Loucy (cell line): ENCODE measurements at regions not wholly inside any gene's neighbourhood (a gene's known extent, or its start where the extent isn't known, plus 50 kb on each side); places are given as distances from the start of the nearest gene placed in this dataset.

Experiments used
- H2AFZ ChIP-seq: fragments of 200-600 bp; sonication (generic); 2 replicates; pipeline ENCODE4 v1.6.0; 2016; ENCODE audit warnings: antibody characterized with exemption, mild to moderate bottlenecking, low read length, moderate library complexity
- H3F3A ChIP-seq: fragments of 200-600 bp; 2 replicates; pipeline ENCODE4 v1.6.0; 2016; ENCODE audit warnings: antibody characterized with exemption, low read depth, mild to moderate bottlenecking
- H3K27me3 ChIP-seq: fragments of 200-600 bp; sonication (generic); 2 replicates; pipeline ENCODE4 v1.6.1; 2014; ENCODE audit warnings: low read length, mild to moderate bottlenecking; ENCODE audit not compliant: insufficient read depth, poor library complexity, severe bottlenecking
- H3K36me3 ChIP-seq: fragments of 200-600 bp; sonication (generic); 2 replicates; pipeline ENCODE4 v1.6.1; 2016; ENCODE audit warnings: low read length; ENCODE audit not compliant: insufficient read depth
- H3K4me1 ChIP-seq: fragments of 200-600 bp; sonication (generic); 2 replicates; pipeline ENCODE4 v1.5.1; 2014; ENCODE audit warnings: low read length, mild to moderate bottlenecking; ENCODE audit not compliant: insufficient read depth, poor library complexity, severe bottlenecking
- H3K4me2 ChIP-seq: fragments of 200-600 bp; sonication (generic); 2 replicates; pipeline ENCODE4 v1.6.0; 2014; ENCODE audit warnings: antibody characterized with exemption, low read length, low read depth, mild to moderate bottlenecking; ENCODE audit not compliant: poor library complexity, severe bottlenecking
- H3K4me3 ChIP-seq: fragments of 200-600 bp; sonication (generic); 2 replicates; pipeline ENCODE4 v1.5.1; 2014; ENCODE audit warnings: low read length, mild to moderate bottlenecking, mixed read lengths; ENCODE audit not compliant: poor library complexity, severe bottlenecking
- H3K79me2 ChIP-seq: fragments of 200-600 bp; sonication (generic); 2 replicates; pipeline ENCODE4 v1.6.1; 2014; ENCODE audit warnings: low read length; ENCODE audit not compliant: insufficient read depth
- H3K9ac ChIP-seq: fragments of 200-600 bp; sonication (generic); 2 replicates; pipeline ENCODE4 v1.6.0; 2014; ENCODE audit warnings: mild to moderate bottlenecking, low read depth, low read length, moderate library complexity; ENCODE audit not compliant: poor library complexity, severe bottlenecking
- H3K9me2 ChIP-seq: fragments of 200-600 bp; sonication (generic); replicated peaks from 2 replicates; pipeline ENCODE4 v1.6.1; 2016; ENCODE audit warnings: low read depth, low read length, mixed read lengths
- H3K9me3 ChIP-seq: fragments of 200-600 bp; sonication (generic); 2 replicates; pipeline ENCODE4 v1.6.1; 2014; ENCODE audit warnings: mild to moderate bottlenecking, antibody characterized with exemption, low read length, low read depth; ENCODE audit not compliant: insufficient read depth
- H4K20me1 ChIP-seq: fragments of 200-600 bp; sonication (generic); 2 replicates; pipeline ENCODE4 v1.6.0; 2014; ENCODE audit warnings: antibody characterized with exemption, low read length, mild to moderate bottlenecking; ENCODE audit not compliant: insufficient read depth, poor library complexity, severe bottlenecking
- EZH2phosphoT487 ChIP-seq: fragments of 200-600 bp; IDR thresholded peaks from 2 replicates; pipeline ENCODE4 v1.6.1; 2018; ENCODE audit warnings: antibody characterized with exemption, mild to moderate bottlenecking, moderate library complexity, borderline replicate concordance
- TF ChIP-seq, protein P1 (sequence below): fragments of 200-600 bp; sonication (generic); conservative IDR thresholded peaks from 2 replicates; pipeline ENCODE4 v1.5.1; 2014; ENCODE audit warnings: mild to moderate bottlenecking, antibody characterized with exemption, low read length

DNA sequence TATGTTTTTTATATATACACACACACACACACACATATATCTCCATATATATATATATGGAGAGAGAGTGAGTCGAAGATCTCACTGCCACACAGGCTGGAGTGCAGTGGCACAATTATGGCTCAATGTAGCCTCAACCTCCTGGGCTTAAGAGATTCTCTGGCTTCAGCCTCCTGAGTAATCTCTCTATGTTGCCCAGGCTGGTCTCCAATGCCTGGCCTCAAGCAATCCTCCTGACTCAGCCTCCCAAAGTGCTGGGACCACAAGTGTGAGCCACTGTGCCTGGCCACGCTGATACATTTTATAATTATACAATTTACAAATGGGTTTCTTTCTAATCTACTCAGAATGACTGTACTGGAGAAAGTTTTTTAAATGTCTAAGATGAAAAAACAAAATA lies 664.2 kb downstream of the PTPRC start:
- Histone ChIP-seq H3K79me2 (no peaks in the 10 kb centered on the region), H3K9me3 (no peaks in the 10 kb centered on the region), H2AFZ (no peak overlapping the region), H3K9me2 (no peaks in the 10 kb centered on the region), H3K4me1 (no peaks in the 10 kb centered on the region), H3K4me2 (no peak overlapping the region), H3K9ac (no peak overlapping the region), H4K20me1 (no peaks in the 10 kb centered on the region), H3K36me3 (no peaks in the 10 kb centered on the region), H3K27me3 (no peaks in the 10 kb centered on the region), H3F3A (no peaks in the 10 kb centered on the region), H3K4me3 (no peak overlapping the region)
- TF ChIP-seq EZH2phosphoT487: no peak

DNA sequence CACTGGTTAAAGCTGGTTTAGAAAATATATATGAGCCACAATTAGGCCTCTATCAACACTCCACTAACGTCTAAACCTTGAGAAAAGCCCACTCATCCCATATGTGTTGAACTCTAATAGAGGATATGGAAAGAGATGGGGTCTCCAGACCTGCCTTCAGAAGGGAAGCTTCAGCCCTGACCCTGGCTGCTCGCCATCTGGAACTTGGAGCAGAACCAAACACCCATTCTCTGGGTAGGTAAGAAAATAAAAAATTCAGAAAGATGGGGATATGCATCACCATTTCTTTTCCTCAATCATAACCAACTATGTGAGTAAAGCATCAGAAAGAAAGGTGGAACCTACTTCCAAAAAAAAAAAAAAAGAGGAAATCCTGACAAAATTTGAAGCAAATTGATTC lies 666.2 kb downstream of the PTPRC start:
- Histone ChIP-seq H3K4me1 (peaks cover 10% of the 10 kb centered on the region), H3K9me3 (no peaks in the 10 kb centered on the region), H3K36me3 (no peaks in the 10 kb centered on the region), H3K4me3 (no peak overlapping the region), H3K27me3 (no peaks in the 10 kb centered on the region), H3K9me2 (no peaks in the 10 kb centered on the region), H3K79me2 (no peaks in the 10 kb centered on the region), H2AFZ (no peak overlapping the region), H4K20me1 (no peaks in the 10 kb centered on the region), H3F3A (no peaks in the 10 kb centered on the region), H3K4me2 (no peak overlapping the region), H3K9ac (no peak overlapping the region)
- TF ChIP-seq, protein P1, sequence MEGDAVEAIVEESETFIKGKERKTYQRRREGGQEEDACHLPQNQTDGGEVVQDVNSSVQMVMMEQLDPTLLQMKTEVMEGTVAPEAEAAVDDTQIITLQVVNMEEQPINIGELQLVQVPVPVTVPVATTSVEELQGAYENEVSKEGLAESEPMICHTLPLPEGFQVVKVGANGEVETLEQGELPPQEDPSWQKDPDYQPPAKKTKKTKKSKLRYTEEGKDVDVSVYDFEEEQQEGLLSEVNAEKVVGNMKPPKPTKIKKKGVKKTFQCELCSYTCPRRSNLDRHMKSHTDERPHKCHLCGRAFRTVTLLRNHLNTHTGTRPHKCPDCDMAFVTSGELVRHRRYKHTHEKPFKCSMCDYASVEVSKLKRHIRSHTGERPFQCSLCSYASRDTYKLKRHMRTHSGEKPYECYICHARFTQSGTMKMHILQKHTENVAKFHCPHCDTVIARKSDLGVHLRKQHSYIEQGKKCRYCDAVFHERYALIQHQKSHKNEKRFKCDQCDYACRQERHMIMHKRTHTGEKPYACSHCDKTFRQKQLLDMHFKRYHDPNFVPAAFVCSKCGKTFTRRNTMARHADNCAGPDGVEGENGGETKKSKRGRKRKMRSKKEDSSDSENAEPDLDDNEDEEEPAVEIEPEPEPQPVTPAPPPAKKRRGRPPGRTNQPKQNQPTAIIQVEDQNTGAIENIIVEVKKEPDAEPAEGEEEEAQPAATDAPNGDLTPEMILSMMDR: no peak
- TF ChIP-seq EZH2phosphoT487: no peak

DNA sequence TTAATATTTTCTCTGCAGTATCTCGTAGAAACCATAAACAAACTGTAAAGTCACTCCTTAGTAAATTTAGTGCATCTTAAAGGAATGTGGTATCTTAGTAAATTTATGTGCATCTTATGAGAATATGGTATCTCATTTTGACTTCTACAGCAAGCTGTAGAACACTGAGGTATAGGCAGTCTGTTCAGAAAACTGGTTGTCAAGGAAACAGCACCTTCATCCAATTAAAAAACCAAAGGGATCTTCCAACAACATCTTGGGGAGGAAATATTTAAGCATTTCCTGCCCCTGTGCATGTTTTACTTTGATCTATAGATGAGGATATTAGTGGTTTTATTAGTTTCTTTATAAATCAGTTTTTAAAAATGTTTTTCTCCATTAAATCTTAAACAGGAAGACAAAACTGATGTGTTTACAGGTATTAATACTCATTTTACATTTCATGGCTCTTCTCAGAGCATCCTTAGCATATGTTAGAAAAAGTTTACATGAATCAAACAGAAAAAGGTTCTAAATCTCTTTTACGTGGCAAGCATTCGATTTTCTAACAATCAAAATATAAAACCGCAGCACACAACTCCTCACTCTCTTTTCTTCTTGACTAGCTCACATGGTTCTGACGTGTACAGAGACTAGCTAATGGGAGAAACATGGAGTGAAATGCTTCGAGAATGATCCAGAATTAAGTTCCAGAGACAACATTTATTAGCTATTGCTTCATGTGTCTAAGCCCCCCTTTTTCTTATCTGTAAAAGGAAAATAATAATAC lies 668.8 kb downstream of the PTPRC start:
- Histone ChIP-seq H3K9me3 (no peaks in the 10 kb centered on the region), H4K20me1 (no peaks in the 10 kb centered on the region), H3F3A (no peaks in the 10 kb centered on the region; the same call in 1 of the 2 replicates), H3K9ac (no peak overlapping the region), H2AFZ (no peak overlapping the region), H3K4me3 (no peak overlapping the region), H3K79me2 (no peaks in the 10 kb centered on the region), H3K36me3 (no peaks in the 10 kb centered on the region), H3K9me2 (no peaks in the 10 kb centered on the region), H3K27me3 (no peaks in the 10 kb centered on the region), H3K4me1 (peaks cover 33% of the 10 kb centered on the region), H3K4me2 (no peak overlapping the region)
- TF ChIP-seq EZH2phosphoT487: no peak
- TF ChIP-seq, protein P1: no peak

DNA sequence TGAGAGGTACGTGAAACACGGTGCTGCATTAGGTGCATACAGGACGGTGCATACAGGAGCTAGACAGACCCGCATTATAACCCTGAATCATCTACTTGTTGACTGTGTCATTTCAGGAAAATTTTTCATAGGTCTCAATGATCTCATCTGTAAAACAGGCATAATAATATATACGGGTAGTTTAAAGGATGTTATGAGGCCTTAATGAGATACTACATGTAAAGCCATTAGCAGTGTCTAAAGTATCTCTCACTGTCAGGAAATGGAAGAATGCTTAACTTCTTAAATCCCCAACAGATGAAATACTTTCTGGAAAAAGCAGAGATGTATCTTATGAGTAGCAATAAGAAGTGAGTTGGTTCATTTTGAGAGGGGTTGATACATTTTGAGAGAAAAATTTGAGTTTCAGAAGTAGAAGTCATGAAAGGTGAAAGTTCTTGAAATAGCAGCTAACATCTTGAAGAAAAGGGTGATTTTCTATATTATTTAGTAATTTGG lies 669.6 kb downstream of the PTPRC start:
- no peaks in the 10 kb centered on the region for H4K20me1 ChIP-seq
- no peak overlapping the region for H2AFZ ChIP-seq
- H3K79me2 ChIP-seq: no peaks in the 10 kb centered on the region
- no peak overlapping the region for H3K4me2 ChIP-seq
- H3K9me2 ChIP-seq: no peaks in the 10 kb centered on the region
- no peaks in the 10 kb centered on the region; the same call in 1 of the 2 replicates for H3F3A ChIP-seq
- H3K4me3 ChIP-seq: no peak overlapping the region
- peaks cover 40% of the 10 kb centered on the region for H3K4me1 ChIP-seq
- H3K9me3 ChIP-seq: no peaks in the 10 kb centered on the region
- no peak overlapping the region for H3K9ac ChIP-seq
- TF ChIP-seq, protein P1: no peak
- no peak for TF ChIP-seq EZH2phosphoT487
- H3K36me3 ChIP-seq: no peaks in the 10 kb centered on the region
- H3K27me3 ChIP-seq: no peaks in the 10 kb centered on the region
